B cell (primary cell): ENCODE measurements at regions not wholly inside any gene's neighbourhood (a gene's known extent, or its start where the extent isn't known, plus 50 kb on each side); places are given as distances from the start of the nearest gene placed in this dataset.

ENCODE experiments used
- ATAC-seq: fragments of 200-7000 bp; cut with Tn5 transposase; one replicate; pipeline ENCODE4 v1.10.0; 2021; ENCODE audit warnings: low read depth, mild to moderate bottlenecking, moderate number of reproducible peaks, moderate library complexity
- CTCF ChIA-PET: fragments of 350-600 bp; sonication (Branson Sonifier 250); formaldehyde crosslinking; loops from one replicate; lab custom pipeline; 2021; ENCODE audit warnings: antibody characterized with exemption, inconsistent platforms; lab: Charles Lee
- POLR2A ChIA-PET: fragments of 350-600 bp; sonication (Branson Sonifier 250); formaldehyde crosslinking; loops from one replicate; lab custom pipeline; 2021; ENCODE audit warnings: antibody characterized with exemption; lab: Charles Lee
- DNase-seq: peaks from one replicate; pipeline ENCODE4 v3.0.0; 2013
- H2AFZ ChIP-seq: 2 replicates; pipeline ENCODE4 v1.6.1; 2012; ENCODE audit warnings: mild to moderate bottlenecking, low read depth, low read length; ENCODE audit not compliant: insufficient read depth, poor library complexity, severe bottlenecking
- H3K27ac ChIP-seq, 2 donors: 1 replicate in 1 of 2; 2 replicates in 1 of 2; pipeline ENCODE4 v1.5.1; 2012 to 2013; ENCODE audit warnings: low read length in 2 of 2, mild to moderate bottlenecking in 2 of 2, moderate library complexity in 1 of 2
- H3K27me3 ChIP-seq, 4 experiments: fragments of 200-600 bp in 1 of 4; sonication (generic) in 1 of 4; replicated peaks in 1 of 4; 1 replicate in 2 of 4; 2 replicates in 2 of 4; pipeline versions ENCODE4 v1.6.1 to v1.7.0; 2013 to 2016; ENCODE audit warnings: low read length in 3 of 4, mild to moderate bottlenecking in 2 of 4, mixed read lengths in 1 of 4, moderate library complexity in 1 of 4; ENCODE audit not compliant: insufficient read depth in 4 of 4, control insufficient read depth in 3 of 4; ENCODE audit errors: control extremely low read depth in 1 of 4
- H3K36me3 ChIP-seq, 2 experiments: replicated peaks in 1 of 2; 1 replicate in 1 of 2; 2 replicates in 1 of 2; pipeline versions ENCODE4 v1.6.1 to v1.7.1; 2013; ENCODE audit warnings: low read length in 1 of 2; ENCODE audit not compliant: insufficient read depth in 2 of 2, control insufficient read depth in 1 of 2; ENCODE audit errors: control extremely low read depth in 1 of 2, extremely low read depth in 1 of 2
- H3K4me1 ChIP-seq, 2 donors: fragments of 200-600 bp in 1 of 2; sonication (generic) in 1 of 2; 1 replicate in 1 of 2; 2 replicates in 1 of 2; pipeline versions ENCODE4 v1.5.1 to v1.6.1; 2013 to 2017; ENCODE audit warnings: low read length in 2 of 2; ENCODE audit not compliant: control insufficient read depth in 2 of 2, insufficient read depth in 2 of 2
- H3K4me2 ChIP-seq: replicated peaks from 2 replicates; pipeline ENCODE3; 2012; ENCODE audit warnings: mild to moderate bottlenecking, low read depth, low read length; ENCODE audit not compliant: poor library complexity, severe bottlenecking
- H3K4me3 ChIP-seq, 5 experiments: fragments of 200-600 bp in 1 of 5; sonication (generic) in 1 of 5; 1 replicate in 3 of 5; 2 replicates in 2 of 5; pipeline versions ENCODE4 v1.5.1 to v1.7.0; 2011 to 2016; ENCODE audit warnings: low read length in 4 of 5, mild to moderate bottlenecking in 4 of 5, low read depth in 2 of 5, control low read depth in 1 of 5, moderate library complexity in 1 of 5; ENCODE audit not compliant: insufficient read depth in 1 of 5; ENCODE audit errors: control extremely low read depth in 1 of 5, extremely low read depth in 1 of 5
- H3K79me2 ChIP-seq: fragments of 200-600 bp; sonication (generic); one replicate; pipeline ENCODE4 v1.6.0; 2016; ENCODE audit warnings: low read length; ENCODE audit not compliant: control insufficient read depth, insufficient read depth
- H3K9ac ChIP-seq: fragments of 200-600 bp; sonication (generic); 2 replicates; pipeline ENCODE4 v1.6.1; 2017; ENCODE audit warnings: mild to moderate bottlenecking, low read length, moderate library complexity
- H3K9me3 ChIP-seq, 3 donors: one replicate each; pipeline versions ENCODE4 v1.6.1 to v1.7.1; 2013; ENCODE audit warnings: low read length in 2 of 3; ENCODE audit not compliant: control insufficient read depth in 2 of 3, insufficient read depth in 1 of 3; ENCODE audit errors: control extremely low read depth in 1 of 3
- H4K20me1 ChIP-seq: 2 replicates; pipeline ENCODE4 v1.6.0; 2012; ENCODE audit warnings: mild to moderate bottlenecking, low read length; ENCODE audit not compliant: insufficient read depth, control insufficient read depth, poor library complexity, severe bottlenecking
- H3K27ac Mint-ChIP-seq: one replicate; pipeline ENCODE4 v1.8.0; 2021; ENCODE audit warnings: mixed read lengths
- H3K27me3 Mint-ChIP-seq: one replicate; pipeline ENCODE4 v1.8.0; 2021; ENCODE audit warnings: mixed read lengths
- H3K4me1 Mint-ChIP-seq: one replicate; pipeline ENCODE4 v1.8.0; 2021; ENCODE audit warnings: mixed read lengths
- H3K4me3 Mint-ChIP-seq: one replicate; pipeline ENCODE4 v1.8.0; 2021; ENCODE audit warnings: mixed read lengths
- H3K9me3 Mint-ChIP-seq: one replicate; pipeline ENCODE4 v1.8.0; 2022; ENCODE audit warnings: mixed read lengths; ENCODE audit not compliant: insufficient read depth
- CTCF ChIP-seq: fragments of 200-600 bp; IDR thresholded peaks from one replicate; pipeline ENCODE4 v1.8.0; 2022; ENCODE audit warnings: antibody characterized with exemption, mild to moderate bottlenecking
- EZH2 ChIP-seq: IDR thresholded peaks from 2 replicates; pipeline ENCODE4 v1.6.1; 2012; ENCODE audit warnings: borderline replicate concordance, low read depth, mild to moderate bottlenecking, moderate library complexity, low read length; ENCODE audit not compliant: insufficient read depth, poor library complexity, severe bottlenecking
- WGBS: methylation state at CpG from one replicate; pipeline ENCODE4 v1.1.5; 2013; ENCODE audit warnings: missing lambda C conversion rate; ENCODE audit not compliant: insufficient coverage; 5-methylcytosine and 5-hydroxymethylcytosine counted together
- intact Hi-C: fragments of 100-400 bp; cut with micrococcal nuclease; formaldehyde crosslinking; loops from one replicate; pipeline ENCODE4 v1.10.0; 2022

- Histone ChIP-seq H3K4me2 (no peak overlapping the region), H3K9me3 (no peaks in the 10 kb centered on the region), H3K4me1 (no peaks in the 10 kb centered on the region), H3K79me2 (no peaks in the 10 kb centered on the region), H3K4me3 (no peak overlapping the region), H3K9ac (no peak overlapping the region), H4K20me1 (no peaks in the 10 kb centered on the region), H2AFZ (no peak overlapping the region), H3K36me3 (no peaks in the 10 kb centered on the region), H3K27ac (no peak overlapping the region), H3K27me3 (no peaks in the 10 kb centered on the region)
- Mint-ChIP-seq H3K4me1 (no peaks in the 10 kb centered on the region), H3K4me3 (no peak overlapping the region), H3K27ac (no peak overlapping the region), H3K27me3 (no peaks in the 10 kb centered on the region), H3K9me3 (no peaks in the 10 kb centered on the region)
- DNase-seq (no peak), ATAC-seq (no peak)
- intact Hi-C loops = no loop called here
- no CpG with 5 or more reads among the region's 3 CpGs for WGBS
- ChIA-PET CTCF (no interaction called here), POLR2A (no interaction called here)
- no peak for TF ChIP-seq CTCF
- no peak for TF ChIP-seq EZH2
Measured at GRCh38 chr5:12248831-12249230, 344.6 kb upstream of the CTNND2 start.

GRCh38 chr5:12246036-12246435 is 341.8 kb upstream of the CTNND2 start:
- H3K9me3 Mint-ChIP-seq = no peaks in the 10 kb centered on the region
- Histone ChIP-seq H3K27ac (no peak overlapping the region), H3K9me3 (no peaks in the 10 kb centered on the region), H3K9ac (no peak overlapping the region), H4K20me1 (no peaks in the 10 kb centered on the region), H3K4me2 (no peak overlapping the region), H3K36me3 (no peaks in the 10 kb centered on the region), H3K4me3 (no peak overlapping the region), H3K79me2 (no peaks in the 10 kb centered on the region), H3K4me1 (no peaks in the 10 kb centered on the region), H3K27me3 (no peaks in the 10 kb centered on the region), H2AFZ (no peak overlapping the region)
- H3K4me3 Mint-ChIP-seq = no peak overlapping the region
- ChIA-PET CTCF (no interaction called here), POLR2A (no interaction called here)
- H3K27me3 Mint-ChIP-seq = no peaks in the 10 kb centered on the region
- H3K4me1 Mint-ChIP-seq = no peaks in the 10 kb centered on the region
- intact Hi-C loops = no loop called here
- no peak overlapping the region for H3K27ac Mint-ChIP-seq
- no peak for TF ChIP-seq EZH2
- no peak for TF ChIP-seq CTCF
- DNase-seq (no peak), ATAC-seq (no peak)
- 91% methylated on average over 5 of the region's 5 CpGs for WGBS
